ENCODE measurements at regions not wholly inside any gene's neighbourhood (a gene's known extent, or its start where the extent isn't known, plus 50 kb on each side); places are given as distances from the start of the nearest gene placed in this dataset.

- Histone ChIP-seq H3K4me1 (ENCODE audit: control insufficient read depth, insufficient read depth, low read length, poor library complexity, severe bottlenecking) (no peaks in the 10 kb centered on the region), H3K27me3 (replicated peaks; ENCODE audit: control insufficient read depth, insufficient read depth, low read length, poor library complexity, severe bottlenecking) (no peaks in the 10 kb centered on the region), H3K36me3 (ENCODE audit: control insufficient read depth, insufficient read depth, low read length) (no peaks in the 10 kb centered on the region), H3K9me3 (ENCODE audit: control insufficient read depth, low read length) (no peaks in the 10 kb centered on the region), H3K4me3 (ENCODE audit: insufficient read depth, low read depth, low read length, poor library complexity, severe bottlenecking) (no peak overlapping the region), H3K27ac (ENCODE audit: insufficient read depth, low read length, poor library complexity, severe bottlenecking) (no peak overlapping the region)
- no peak for DNase-seq
Measured at GRCh38 chr18:25876330-25876948, 214.0 kb downstream of the SS18 start.

- no peaks in the 10 kb centered on the region for H3K9me3 ChIP-seq (ENCODE audit: control insufficient read depth, low read length)
- H3K4me3 ChIP-seq (ENCODE audit: insufficient read depth, low read depth, low read length, poor library complexity, severe bottlenecking): no peak overlapping the region
- no peaks in the 10 kb centered on the region for H3K36me3 ChIP-seq (ENCODE audit: control insufficient read depth, insufficient read depth, low read length)
- DNase-seq: no peak
- H3K27me3 ChIP-seq (replicated peaks; ENCODE audit: control insufficient read depth, insufficient read depth, low read length, poor library complexity, severe bottlenecking): no peaks in the 10 kb centered on the region
- H3K27ac ChIP-seq (ENCODE audit: insufficient read depth, low read length, poor library complexity, severe bottlenecking): no peak overlapping the region
- no peaks in the 10 kb centered on the region for H3K4me1 ChIP-seq (ENCODE audit: control insufficient read depth, insufficient read depth, low read length, poor library complexity, severe bottlenecking)
Measured at GRCh38 chr18:25875551-25876240, 214.7 kb downstream of the SS18 start.

GRCh38 chr18:25873833-25874232, 216.6 kb downstream of the SS18 start:
- H3K36me3 ChIP-seq (ENCODE audit: control insufficient read depth, insufficient read depth, low read length): no peaks in the 10 kb centered on the region
- no peak overlapping the region for H3K4me3 ChIP-seq (ENCODE audit: insufficient read depth, low read depth, low read length, poor library complexity, severe bottlenecking)
- H3K27me3 ChIP-seq (replicated peaks; ENCODE audit: control insufficient read depth, insufficient read depth, low read length, poor library complexity, severe bottlenecking): no peaks in the 10 kb centered on the region
- no peaks in the 10 kb centered on the region for H3K4me1 ChIP-seq (ENCODE audit: control insufficient read depth, insufficient read depth, low read length, poor library complexity, severe bottlenecking)
- no peak for DNase-seq
- H3K27ac ChIP-seq (ENCODE audit: insufficient read depth, low read length, poor library complexity, severe bottlenecking): no peak overlapping the region
- no peaks in the 10 kb centered on the region for H3K9me3 ChIP-seq (ENCODE audit: control insufficient read depth, low read length)

GRCh38 chr18:25866331-25866730, 224.1 kb downstream of the SS18 start:
- no peaks in the 10 kb centered on the region for H3K36me3 ChIP-seq (ENCODE audit: control insufficient read depth, insufficient read depth, low read length)
- no peak overlapping the region for H3K27ac ChIP-seq (ENCODE audit: insufficient read depth, low read length, poor library complexity, severe bottlenecking)
- no peak overlapping the region for H3K4me3 ChIP-seq (ENCODE audit: insufficient read depth, low read depth, low read length, poor library complexity, severe bottlenecking)
- H3K27me3 ChIP-seq (replicated peaks; ENCODE audit: control insufficient read depth, insufficient read depth, low read length, poor library complexity, severe bottlenecking): no peaks in the 10 kb centered on the region
- H3K4me1 ChIP-seq (ENCODE audit: control insufficient read depth, insufficient read depth, low read length, poor library complexity, severe bottlenecking): no peaks in the 10 kb centered on the region
- DNase-seq: no peak
- no peaks in the 10 kb centered on the region for H3K9me3 ChIP-seq (ENCODE audit: control insufficient read depth, low read length)

- Histone ChIP-seq H3K27me3 (replicated peaks; ENCODE audit: control insufficient read depth, insufficient read depth, low read length, poor library complexity, severe bottlenecking) (no peaks in the 10 kb centered on the region), H3K4me3 (ENCODE audit: insufficient read depth, low read depth, low read length, poor library complexity, severe bottlenecking) (no peak overlapping the region), H3K36me3 (ENCODE audit: control insufficient read depth, insufficient read depth, low read length) (no peaks in the 10 kb centered on the region), H3K4me1 (ENCODE audit: control insufficient read depth, insufficient read depth, low read length, poor library complexity, severe bottlenecking) (no peaks in the 10 kb centered on the region), H3K9me3 (ENCODE audit: control insufficient read depth, low read length) (no peaks in the 10 kb centered on the region), H3K27ac (ENCODE audit: insufficient read depth, low read length, poor library complexity, severe bottlenecking) (no peak overlapping the region)
- no peak for DNase-seq
Measured at GRCh38 chr18:25862881-25863600, 227.4 kb downstream of the SS18 start.

- H3K9me3 ChIP-seq (ENCODE audit: control insufficient read depth, low read length): no peaks in the 10 kb centered on the region
- no peak overlapping the region for H3K4me3 ChIP-seq (ENCODE audit: insufficient read depth, low read depth, low read length, poor library complexity, severe bottlenecking)
- DNase-seq: no peak
- no peaks in the 10 kb centered on the region for H3K4me1 ChIP-seq (ENCODE audit: control insufficient read depth, insufficient read depth, low read length, poor library complexity, severe bottlenecking)
- H3K27ac ChIP-seq (ENCODE audit: insufficient read depth, low read length, poor library complexity, severe bottlenecking): no peak overlapping the region
- no peaks in the 10 kb centered on the region for H3K36me3 ChIP-seq (ENCODE audit: control insufficient read depth, insufficient read depth, low read length)
- H3K27me3 ChIP-seq (replicated peaks; ENCODE audit: control insufficient read depth, insufficient read depth, low read length, poor library complexity, severe bottlenecking): no peaks in the 10 kb centered on the region
Measured at GRCh38 chr18:25853691-25854433, 236.6 kb downstream of the SS18 start.

GRCh38 chr18:25843791-25844190, 246.6 kb downstream of the SS18 start:
- H3K27ac ChIP-seq (ENCODE audit: insufficient read depth, low read length, poor library complexity, severe bottlenecking): no peak overlapping the region
- no peak overlapping the region for H3K4me3 ChIP-seq (ENCODE audit: insufficient read depth, low read depth, low read length, poor library complexity, severe bottlenecking)
- H3K27me3 ChIP-seq (replicated peaks; ENCODE audit: control insufficient read depth, insufficient read depth, low read length, poor library complexity, severe bottlenecking): no peaks in the 10 kb centered on the region
- DNase-seq: no peak
- no peaks in the 10 kb centered on the region for H3K36me3 ChIP-seq (ENCODE audit: control insufficient read depth, insufficient read depth, low read length)
- H3K9me3 ChIP-seq (ENCODE audit: control insufficient read depth, low read length): no peaks in the 10 kb centered on the region
- H3K4me1 ChIP-seq (ENCODE audit: control insufficient read depth, insufficient read depth, low read length, poor library complexity, severe bottlenecking): no peaks in the 10 kb centered on the region

- Histone ChIP-seq H3K9me3 (ENCODE audit: control insufficient read depth, low read length) (no peaks in the 10 kb centered on the region), H3K27me3 (replicated peaks; ENCODE audit: control insufficient read depth, insufficient read depth, low read length, poor library complexity, severe bottlenecking) (no peaks in the 10 kb centered on the region), H3K36me3 (ENCODE audit: control insufficient read depth, insufficient read depth, low read length) (no peaks in the 10 kb centered on the region), H3K4me1 (ENCODE audit: control insufficient read depth, insufficient read depth, low read length, poor library complexity, severe bottlenecking) (no peaks in the 10 kb centered on the region), H3K27ac (ENCODE audit: insufficient read depth, low read length, poor library complexity, severe bottlenecking) (no peak overlapping the region), H3K4me3 (ENCODE audit: insufficient read depth, low read depth, low read length, poor library complexity, severe bottlenecking) (no peak overlapping the region)
- DNase-seq: no peak
Measured at GRCh38 chr18:25842665-25843064, 247.7 kb downstream of the SS18 start.

GRCh38 chr18:25834061-25834460, 256.4 kb downstream of the SS18 start:
- Histone ChIP-seq H3K27me3 (replicated peaks; ENCODE audit: control insufficient read depth, insufficient read depth, low read length, poor library complexity, severe bottlenecking) (peaks cover 4% of the 10 kb centered on the region), H3K4me1 (ENCODE audit: control insufficient read depth, insufficient read depth, low read length, poor library complexity, severe bottlenecking) (no peaks in the 10 kb centered on the region), H3K9me3 (ENCODE audit: control insufficient read depth, low read length) (no peaks in the 10 kb centered on the region), H3K4me3 (ENCODE audit: insufficient read depth, low read depth, low read length, poor library complexity, severe bottlenecking) (no peak overlapping the region), H3K27ac (ENCODE audit: insufficient read depth, low read length, poor library complexity, severe bottlenecking) (no peak overlapping the region), H3K36me3 (ENCODE audit: control insufficient read depth, insufficient read depth, low read length) (no peaks in the 10 kb centered on the region)
- no peak for DNase-seq
